Urothelium cell line (cell line): ENCODE measurements at regions not wholly inside any gene's neighbourhood (a gene's known extent, or its start where the extent isn't known, plus 50 kb on each side); places are given as distances from the start of the nearest gene placed in this dataset.

Experiments
- DNase-seq: peaks from one replicate; pipeline ENCODE4 v3.0.0; 2011; ENCODE audit warnings: low spot score, mixed read lengths
- FAIRE-seq: peaks from 2 replicates; lab custom pipeline; 2011; peaks lifted over from hg19 to GRCh38; lab: Jason Lieb, UNC

DNA sequence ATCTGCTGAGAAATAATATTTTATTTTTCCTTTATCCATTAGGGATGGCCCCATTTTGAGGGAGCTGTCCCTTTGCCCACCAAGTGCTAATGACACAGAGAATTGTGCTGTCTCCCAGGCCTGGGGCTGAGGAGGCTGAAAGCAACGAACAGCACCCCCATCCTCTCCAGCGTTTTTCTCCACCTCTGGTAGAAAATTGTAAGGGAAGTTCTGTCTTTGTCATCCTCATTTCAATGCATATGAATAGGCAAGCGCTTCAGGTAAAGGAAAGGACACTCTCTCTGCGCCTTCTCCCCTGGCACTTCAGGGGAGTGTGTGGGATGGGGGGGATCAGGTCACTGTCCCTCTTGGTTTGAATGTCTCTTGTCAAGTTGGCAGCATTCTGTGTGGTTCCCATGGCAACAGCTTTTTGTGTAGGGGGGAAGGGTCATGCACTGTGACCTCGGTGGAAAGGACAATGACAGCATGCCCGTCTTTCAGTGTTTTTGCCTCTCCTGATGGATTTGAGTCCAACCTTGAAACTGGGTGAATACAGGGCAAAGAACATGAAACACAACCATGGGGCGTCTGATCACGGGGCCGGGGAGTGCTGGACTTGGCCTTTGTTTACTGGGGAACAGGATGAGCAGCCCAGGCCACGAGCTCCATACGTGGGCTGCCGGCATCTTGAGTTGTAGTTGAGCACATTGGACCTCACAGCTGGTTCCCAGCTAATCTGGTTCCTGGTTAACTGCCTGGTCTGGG, 230.2 kb downstream of the VRK1 start:
- no peak for DNase-seq
- no peak for FAIRE-seq

DNA sequence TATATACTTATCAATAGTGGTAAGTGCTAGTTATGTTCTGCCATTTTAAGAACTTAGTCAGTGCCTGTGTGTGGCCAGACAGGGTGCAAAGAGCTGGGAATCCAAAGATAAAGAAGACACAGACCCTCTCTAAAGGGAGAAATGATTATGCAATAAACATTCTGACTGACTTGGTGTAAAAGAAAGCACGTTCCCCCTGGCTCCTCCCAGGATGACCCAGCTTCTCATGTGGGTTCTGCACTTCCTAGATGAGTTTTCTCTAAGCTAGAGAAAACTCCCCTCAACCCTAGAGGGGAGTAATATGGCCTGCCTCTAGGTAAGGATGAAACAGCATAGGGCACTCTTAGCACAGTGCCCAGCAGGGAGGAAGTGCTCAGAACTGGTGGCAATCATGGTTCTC, 231.2 kb downstream of the VRK1 start:
- DNase-seq (no peak), FAIRE-seq (no peak)

DNA sequence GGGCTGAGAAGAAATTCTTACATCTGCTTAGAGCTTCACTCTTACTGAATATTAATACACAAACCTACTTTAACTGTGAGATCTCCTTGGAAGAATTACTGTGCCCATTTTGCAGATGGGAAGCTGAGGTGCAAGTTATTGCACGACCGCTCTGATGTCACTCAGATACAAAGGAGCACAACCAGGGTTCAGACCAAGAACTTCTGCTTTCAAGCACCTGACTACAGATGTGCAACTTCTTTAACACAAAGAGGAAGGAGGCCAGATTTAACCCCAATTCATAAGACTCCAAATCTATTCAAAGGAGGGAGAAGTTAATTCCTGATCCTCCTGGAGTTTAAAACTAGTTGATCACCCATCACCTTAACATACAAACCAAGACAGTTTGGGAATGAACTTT, 232.6 kb downstream of the VRK1 start:
- FAIRE-seq: no peak
- DNase-seq: no peak

DNA sequence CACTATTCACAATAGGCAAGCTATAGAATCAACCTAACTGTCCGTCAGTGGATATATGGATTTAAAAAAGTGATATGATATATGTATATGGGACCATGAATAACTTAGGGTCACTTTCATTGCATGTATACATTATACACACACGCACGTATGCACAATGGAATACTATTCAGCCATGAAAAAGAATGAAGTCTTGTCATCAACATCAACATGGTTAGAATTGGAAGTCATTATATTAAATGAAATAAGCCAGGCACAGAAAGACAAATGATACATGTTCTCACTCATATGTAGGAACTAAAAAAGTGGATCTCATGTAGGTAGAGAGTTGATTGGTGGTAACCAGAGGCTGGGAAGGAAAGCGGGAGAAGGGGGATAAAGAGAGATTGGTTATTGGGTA, 234.3 kb downstream of the VRK1 start:
- FAIRE-seq (no peak), DNase-seq (no peak)

DNA sequence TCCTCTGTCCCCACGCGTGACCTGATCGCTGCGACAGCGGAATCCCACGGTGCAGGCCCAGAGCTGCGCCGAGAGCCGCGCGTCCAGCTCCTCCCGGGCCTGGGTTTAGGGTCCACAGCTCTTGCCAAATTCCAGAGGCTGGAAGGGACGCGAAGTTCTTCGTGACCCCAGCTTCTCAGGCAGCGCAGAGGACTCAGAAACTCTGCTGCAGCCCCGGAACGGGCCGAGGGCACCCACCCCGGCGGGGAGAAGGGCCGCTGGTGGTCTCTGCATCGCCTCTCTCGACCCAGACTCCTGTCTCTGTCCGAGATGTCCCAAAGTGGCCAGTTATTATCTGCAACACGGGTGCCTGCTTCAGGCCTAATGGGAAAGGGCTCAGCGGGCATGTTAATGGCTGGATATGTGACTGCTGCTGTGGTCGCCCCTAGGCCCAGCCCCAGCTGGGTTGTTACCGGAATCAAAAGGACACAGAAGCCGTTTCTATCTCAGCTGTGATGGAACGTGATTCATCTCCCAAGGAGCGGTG, 236.4 kb downstream of the VRK1 start:
- DNase-seq: no peak

DNA sequence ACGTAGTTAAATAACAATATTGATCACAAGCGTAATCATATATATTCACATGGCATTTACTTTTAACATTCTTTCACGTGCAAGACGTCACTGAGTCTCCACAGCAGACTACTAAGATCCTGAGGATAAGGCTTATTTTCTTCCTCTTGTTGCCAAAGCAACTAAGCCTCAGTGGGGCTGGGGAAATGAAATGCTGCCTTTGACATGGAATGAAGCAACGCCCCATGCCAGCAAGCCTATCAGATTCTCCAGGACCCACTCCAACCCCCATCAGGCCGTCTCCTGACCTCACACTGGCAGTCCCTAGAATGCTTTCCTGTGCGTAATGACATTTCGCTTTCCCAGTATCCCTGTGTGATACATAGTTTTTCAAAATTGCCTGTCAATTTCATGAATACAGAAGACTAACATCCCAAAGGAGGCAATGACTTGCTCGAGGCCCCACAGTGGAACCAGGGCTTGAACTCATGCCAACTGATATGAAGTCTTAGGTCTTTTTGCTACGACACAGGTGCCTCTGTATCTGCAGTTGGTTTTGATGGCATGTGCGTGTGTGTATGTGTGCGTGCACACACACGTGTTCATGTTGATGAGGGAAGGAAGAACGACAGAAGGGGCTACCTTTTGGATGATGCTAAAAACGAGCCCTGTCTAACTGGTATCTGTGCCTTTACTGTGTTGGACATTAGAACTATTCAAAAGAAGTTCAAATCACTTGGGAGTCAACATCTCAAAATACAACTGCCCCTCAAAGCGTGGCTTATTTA, 239.1 kb downstream of the VRK1 start:
- no peak for FAIRE-seq
- DNase-seq: no peak

More for the DNA sequence above, 236.4 kb downstream of the VRK1 start:
- no peak for FAIRE-seq

DNA sequence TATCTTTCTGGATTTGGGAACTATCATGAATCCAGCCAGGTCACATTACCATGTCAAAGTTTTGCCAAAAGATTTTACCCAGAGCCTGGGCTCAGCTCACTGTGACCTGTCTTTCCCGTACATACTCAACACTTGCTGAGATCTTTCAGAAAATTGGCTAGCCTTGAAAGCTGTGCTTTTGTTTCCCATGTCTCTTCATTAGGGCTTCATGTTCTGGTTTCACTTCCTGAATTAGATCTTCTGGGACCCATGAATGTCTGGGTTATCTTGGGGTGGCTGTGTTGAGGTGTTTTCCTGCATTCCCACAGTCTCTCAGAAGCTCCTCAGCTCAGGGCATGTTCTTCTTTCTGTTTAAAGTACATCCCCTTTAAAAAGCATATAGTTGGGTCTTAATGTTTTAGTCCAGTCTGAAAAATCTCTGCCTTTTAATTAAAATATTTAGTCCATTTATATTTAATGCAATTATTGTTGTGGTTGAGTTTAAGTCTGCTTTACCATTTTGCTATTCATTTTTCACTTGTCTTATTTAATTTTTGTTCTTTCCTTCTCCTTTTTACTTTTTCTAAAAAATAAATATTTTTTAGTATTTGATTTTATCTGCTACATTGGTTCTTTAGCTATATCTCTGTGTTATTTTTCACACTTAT, 242.7 kb downstream of the VRK1 start:
- DNase-seq (no peak), FAIRE-seq (no peak)

DNA sequence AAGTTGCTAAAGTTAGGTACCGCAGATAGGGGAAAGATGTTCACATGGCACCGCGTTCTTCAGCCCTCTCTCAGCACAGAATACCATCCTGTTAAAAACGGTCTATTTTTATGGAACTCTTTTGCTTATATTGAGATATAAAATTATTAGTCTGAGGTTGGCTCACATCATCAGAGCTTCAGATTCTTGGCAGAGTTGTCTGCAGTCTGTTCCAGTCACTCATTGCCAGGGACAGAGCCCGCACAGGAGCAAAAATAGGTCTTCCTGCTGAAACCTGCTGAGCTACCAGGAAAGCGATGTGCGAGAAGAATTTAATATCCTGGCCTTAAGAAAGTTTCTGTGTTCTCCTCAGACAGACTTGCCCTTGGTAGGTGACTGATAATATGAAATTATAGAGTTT, 249.8 kb downstream of the VRK1 start:
- no peak for FAIRE-seq

DNA sequence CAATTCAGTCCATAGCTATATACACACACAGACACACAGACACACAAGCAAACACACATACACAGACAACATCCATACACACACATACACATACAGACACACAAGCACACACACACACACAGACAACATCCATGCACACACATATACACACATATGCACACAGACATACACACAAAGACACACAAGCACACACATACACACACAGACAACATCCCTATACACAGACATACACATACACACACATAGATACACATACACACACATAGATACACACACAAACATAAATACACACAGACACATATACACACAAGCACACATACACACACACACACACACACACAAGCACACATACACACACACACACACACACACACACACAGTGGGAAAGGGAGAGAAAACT, 254.8 kb downstream of the VRK1 start:
- no peak for DNase-seq
- FAIRE-seq: no peak

More for the DNA sequence above, 249.8 kb downstream of the VRK1 start:
- no peak for DNase-seq

DNA sequence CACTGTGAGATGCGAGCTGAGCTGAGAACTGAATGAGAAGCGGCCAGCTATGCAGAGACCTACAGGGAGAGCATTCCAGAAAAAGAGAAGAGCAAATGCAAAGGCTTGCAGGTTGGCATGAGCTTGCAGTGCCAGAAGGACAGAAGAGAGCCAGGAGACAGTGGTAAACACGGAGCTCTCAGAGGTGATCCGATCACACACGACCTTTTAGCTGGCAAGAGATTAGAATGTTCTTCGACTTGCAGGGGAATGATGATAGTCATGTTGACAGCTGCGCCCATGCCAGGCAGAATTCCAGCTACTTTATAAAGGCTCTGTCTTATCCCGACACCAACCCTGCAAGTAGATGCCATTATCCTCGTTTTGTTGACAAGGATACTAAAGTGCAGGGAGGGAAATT, 256.8 kb downstream of the VRK1 start:
- no peak for FAIRE-seq
- DNase-seq: no peak

DNA sequence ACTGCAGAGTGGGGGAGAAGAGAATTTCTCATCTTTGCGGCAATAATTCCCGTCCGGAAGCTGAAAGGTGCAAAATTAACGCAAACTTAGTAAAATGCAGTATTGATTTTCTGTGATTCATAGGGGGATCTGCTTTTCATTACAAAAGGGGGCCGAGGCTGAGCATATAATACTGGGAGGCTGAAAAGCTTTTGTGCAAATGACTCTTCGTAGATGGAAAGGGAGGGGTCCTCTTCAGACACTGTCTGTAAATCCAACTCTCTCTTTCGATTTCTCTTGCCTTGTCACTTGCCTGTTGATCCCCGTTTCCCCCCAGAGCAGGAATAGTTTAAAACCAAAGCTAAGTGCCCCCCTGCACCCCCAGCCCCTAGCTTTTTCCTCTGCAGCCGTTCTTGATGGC, 258.2 kb downstream of the VRK1 start:
- no peak for DNase-seq
- FAIRE-seq: no peak

DNA sequence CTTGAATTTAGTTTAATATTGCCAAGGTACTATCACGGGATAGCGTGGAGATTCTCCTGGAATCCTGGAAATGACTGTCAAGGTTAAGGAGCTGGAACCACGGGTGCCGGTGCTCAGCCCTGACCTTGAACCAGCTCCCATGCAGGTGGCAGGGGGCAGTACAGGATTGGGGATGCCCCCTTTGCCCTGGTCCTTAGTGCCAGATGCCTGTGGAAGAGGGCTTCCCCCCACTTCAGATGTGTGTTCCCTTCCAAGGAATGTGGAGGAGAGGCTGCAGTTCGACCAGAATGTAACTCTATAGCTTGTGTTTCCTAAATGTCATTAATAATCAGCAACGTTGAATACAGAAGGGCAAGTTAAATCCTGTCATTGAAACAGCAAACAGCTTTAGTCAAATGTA, 258.9 kb downstream of the VRK1 start:
- no peak for DNase-seq
- FAIRE-seq: no peak

DNA sequence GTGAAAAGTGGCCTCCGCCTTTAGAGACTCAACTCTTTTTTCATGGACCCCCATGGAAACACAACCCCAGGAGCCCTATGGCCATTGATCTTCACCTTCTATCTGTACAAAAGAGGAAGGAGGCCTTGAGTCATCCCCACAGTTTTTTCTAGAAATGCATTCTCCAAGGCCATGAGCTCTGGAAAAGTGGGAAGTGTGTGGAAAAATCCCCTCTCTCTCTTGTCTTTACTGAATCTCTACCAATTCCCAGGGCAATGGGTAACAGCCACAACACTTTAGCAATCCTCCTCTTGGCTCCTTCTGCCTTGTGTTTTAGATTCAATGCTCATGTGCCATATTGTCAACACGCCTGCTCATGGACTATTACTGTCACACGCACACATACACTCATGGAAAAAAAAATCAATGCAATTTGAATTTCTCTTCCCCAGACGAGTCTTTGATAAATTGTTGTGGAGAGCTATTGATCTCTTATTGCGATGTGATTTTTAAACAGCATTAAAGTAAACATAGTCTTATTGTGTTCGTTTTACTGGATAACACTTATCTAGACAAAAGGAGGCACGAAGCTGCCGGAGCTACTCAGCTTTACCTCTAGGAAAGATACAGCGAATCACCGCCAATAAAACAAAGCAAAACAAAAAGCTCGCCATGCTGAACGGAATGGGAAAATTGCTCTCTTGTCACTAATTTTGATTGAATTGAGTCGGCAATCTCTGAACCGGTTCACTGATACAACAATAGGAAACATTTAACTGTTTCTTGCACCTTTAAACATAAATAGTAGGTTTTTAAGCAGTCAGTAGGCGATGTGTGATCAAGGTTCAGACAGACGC, 260.3 kb downstream of the VRK1 start:
- no peak for DNase-seq
- FAIRE-seq: no peak

DNA sequence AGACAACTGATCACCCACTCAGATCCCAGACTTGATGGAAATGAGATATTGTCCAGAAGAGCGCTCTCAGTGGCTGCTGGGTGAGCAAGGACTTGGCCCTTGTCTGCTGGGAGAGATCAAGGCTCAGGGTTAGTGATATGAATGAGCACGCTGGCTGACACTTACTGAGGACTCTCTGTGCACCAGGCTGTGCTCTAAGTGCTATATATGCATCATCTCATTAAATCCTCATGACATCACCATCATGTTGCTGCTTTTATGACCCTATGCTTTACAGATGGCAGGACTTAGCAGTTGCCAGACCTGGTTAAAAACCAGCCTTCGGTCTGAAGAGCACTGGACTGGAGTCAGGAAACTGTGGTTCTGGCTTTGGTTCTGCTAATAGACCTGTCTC, 260.9 kb downstream of the VRK1 start:
- FAIRE-seq (no peak), DNase-seq (no peak)

DNA sequence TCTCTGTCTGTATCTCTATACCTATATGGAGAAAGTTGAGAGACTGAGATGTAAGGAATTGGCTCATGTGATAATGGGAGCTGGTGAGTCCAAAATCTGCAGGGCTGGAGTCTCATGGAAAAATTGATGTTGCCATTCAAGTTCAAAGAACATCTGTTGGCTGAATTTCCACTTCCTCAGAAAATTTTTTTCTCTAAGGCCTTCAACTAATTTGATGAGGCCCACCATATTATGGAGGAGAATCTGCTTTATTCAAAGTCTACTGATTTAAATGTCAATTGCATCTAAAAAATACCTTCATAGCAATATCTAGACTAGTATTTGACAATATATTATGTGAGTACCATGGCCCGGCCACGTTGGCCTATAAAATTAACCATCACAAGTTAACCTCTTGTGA, 261.4 kb downstream of the VRK1 start:
- FAIRE-seq: no peak
- DNase-seq: no peak

DNA sequence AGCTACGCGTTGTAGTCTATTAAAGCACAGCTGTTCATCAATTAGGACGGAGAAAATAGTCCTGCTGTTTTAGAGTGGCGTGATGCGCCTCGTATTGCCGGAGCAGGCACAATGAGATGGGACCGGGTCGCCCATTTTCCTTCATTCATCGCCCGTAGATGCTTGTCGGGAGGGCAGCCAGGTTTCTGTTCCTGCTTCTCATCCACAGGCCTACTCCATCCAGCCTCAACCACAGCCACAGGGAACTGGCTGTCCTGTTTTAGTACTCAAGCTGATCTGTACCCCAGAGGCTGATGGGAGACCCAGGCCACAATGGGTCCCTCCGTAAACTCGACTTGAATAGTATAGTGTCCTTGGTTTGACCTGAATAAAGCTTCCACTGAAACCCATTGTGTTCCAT, 264.0 kb downstream of the VRK1 start:
- DNase-seq (no peak), FAIRE-seq (no peak)

DNA sequence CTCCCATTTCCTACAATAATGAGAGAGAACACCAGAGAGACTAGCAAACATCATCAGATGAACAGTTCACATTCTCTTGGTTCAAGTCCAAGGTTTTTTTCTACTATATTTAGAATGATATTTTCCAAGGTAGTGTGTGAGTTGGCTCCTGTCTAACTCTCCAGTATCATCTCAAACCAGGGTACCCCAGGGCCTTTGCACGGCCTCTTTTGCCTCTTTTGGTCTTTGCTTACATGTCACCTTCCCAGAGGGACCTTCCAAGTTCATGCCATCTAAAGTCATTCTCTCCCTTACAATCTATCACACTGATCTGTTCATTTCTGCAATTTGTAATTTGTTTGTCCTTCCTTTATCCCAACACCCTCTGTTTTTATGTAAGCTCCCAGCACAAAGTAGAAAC, 264.5 kb downstream of the VRK1 start:
- DNase-seq (no peak), FAIRE-seq (no peak)

DNA sequence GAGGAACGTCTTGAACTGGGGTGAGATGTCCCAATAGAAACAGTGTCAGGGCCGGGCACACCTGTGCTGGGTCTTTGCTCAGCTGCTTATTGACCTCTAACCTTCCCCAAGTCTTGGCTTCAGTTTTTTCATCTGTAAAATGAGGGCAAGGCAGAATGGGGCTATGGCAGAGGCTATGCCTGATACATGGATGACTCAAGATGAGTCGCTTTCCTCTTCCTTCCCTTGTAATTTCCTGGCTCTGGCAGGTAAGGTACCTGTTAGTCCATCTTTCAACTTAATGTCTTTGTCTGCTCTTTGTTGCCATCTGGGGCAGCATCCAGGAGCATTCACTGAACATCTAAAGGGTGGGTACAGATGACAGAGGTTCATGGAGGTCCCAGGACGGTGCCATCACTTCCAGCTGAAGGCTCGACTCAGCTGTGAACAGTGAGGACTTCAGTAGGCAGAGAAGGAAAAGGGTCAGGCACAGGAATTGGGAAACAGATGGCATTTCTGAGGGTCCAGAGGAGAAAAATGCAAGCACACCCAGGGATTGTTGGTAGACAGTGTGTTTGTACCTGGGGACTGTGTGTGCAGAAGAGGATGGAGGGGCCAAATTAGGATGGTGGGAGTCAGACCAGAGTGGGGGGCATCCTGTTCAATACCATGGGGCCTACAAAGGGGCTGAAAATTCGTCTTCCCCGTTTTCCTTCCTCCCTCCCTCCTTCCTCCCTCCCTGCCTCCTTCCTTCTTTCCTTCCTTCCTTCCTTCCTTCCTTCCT, 268.3 kb downstream of the VRK1 start:
- FAIRE-seq (no peak), DNase-seq (no peak)

DNA sequence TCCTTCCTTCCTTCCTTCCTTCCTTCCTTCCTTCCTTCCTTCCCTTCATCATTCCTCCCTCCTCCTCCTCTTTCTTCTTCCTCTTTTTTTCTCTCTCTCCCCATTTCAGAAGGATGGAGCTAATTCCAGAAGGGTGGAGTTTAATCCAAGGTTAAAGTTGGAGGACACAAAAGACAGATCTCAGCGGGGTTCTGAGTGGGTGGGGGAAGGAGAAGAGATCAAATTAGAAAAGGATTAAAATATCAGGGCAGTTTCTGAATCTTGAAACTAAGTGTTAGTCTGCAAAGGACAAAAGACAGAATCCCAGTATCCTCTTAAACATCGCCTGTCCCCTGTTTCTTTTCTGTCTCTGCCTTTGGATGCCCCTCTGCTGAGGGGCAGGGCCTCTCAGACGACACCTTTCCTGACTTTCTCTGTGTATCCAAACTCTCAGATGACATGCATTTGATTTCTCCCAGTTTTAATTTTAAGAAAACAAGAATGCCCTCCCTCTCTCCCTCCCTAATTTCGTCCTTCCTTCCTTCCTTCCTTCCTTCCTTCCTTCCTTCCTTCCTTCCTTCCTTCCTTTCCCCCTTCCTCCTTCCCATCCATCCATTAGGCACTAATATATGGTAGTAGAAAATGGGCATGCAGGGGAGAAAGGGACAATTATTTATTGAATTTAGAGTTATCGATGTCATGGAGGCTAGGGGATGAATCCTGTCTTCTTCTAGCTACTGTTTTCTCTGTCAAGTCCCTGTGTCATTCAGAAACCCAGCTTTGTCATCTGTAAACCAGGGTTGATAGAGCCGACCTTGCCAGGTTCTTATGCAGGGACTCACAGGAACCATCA, 269.1 kb downstream of the VRK1 start:
- no peak for FAIRE-seq
- no peak for DNase-seq
